H9 (cell line): ENCODE measurements at regions not wholly inside any gene's neighbourhood (a gene's known extent, or its start where the extent isn't known, plus 50 kb on each side); places are given as distances from the start of the nearest gene placed in this dataset.

Source experiments
- DNase-seq: peaks from one replicate; pipeline ENCODE4 v3.0.0-alpha.2; 2017
- H2AFZ ChIP-seq: one replicate; pipeline ENCODE4 v1.6.1; 2013; ENCODE audit warnings: mild to moderate bottlenecking, low read length, control low read depth, moderate library complexity
- H2AK5ac ChIP-seq: 2 replicates; pipeline ENCODE4 v1.6.1; 2013; ENCODE audit warnings: low read length, control low read depth, mixed read lengths; ENCODE audit not compliant: insufficient read length
- H2BK120ac ChIP-seq: one replicate; pipeline ENCODE4 v1.6.1; 2013; ENCODE audit warnings: low read depth, mild to moderate bottlenecking, low read length, control low read depth, inconsistent platforms; ENCODE audit not compliant: poor library complexity, severe bottlenecking
- H2BK12ac ChIP-seq: 2 replicates; pipeline ENCODE4 v1.6.1; 2013; ENCODE audit warnings: low read length, control low read depth, mixed read lengths, low read depth; ENCODE audit not compliant: insufficient read length
- H2BK15ac ChIP-seq: 2 replicates; pipeline ENCODE4 v1.6.1; 2013; ENCODE audit warnings: low read depth, low read length, control low read depth
- H2BK20ac ChIP-seq: one replicate; pipeline ENCODE4 v1.6.1; 2013; ENCODE audit warnings: low read depth, mild to moderate bottlenecking, low read length, control low read depth, inconsistent platforms; ENCODE audit not compliant: poor library complexity, severe bottlenecking
- H2BK5ac ChIP-seq: 2 replicates; pipeline ENCODE4 v1.6.1; 2013; ENCODE audit warnings: low read length, control low read depth, mixed read lengths; ENCODE audit not compliant: insufficient read length
- H3K14ac ChIP-seq: 2 replicates; pipeline ENCODE4 v1.6.1; 2013; ENCODE audit warnings: low read length, control low read depth; ENCODE audit not compliant: insufficient read depth
- H3K18ac ChIP-seq: 2 replicates; pipeline ENCODE4 v1.6.1; 2013; ENCODE audit warnings: low read depth, mild to moderate bottlenecking, mixed read lengths, low read length, control low read depth; ENCODE audit not compliant: insufficient read length
- H3K23ac ChIP-seq: 2 replicates; pipeline ENCODE4 v1.6.1; 2013; ENCODE audit warnings: low read length, control low read depth, mixed read lengths, low read depth; ENCODE audit not compliant: insufficient read length
- H3K23me2 ChIP-seq: 2 replicates; pipeline ENCODE4 v1.6.1; 2013; ENCODE audit warnings: low read depth, mild to moderate bottlenecking, mixed read lengths, low read length, control low read depth; ENCODE audit not compliant: insufficient read length, poor library complexity, severe bottlenecking
- H3K27ac ChIP-seq: 2 replicates; pipeline ENCODE4 v1.5.1; 2013; ENCODE audit warnings: low read length, control low read depth, mixed read lengths, low read depth; ENCODE audit not compliant: insufficient read length
- H3K27me3 ChIP-seq: 2 replicates; pipeline ENCODE4 v1.6.1; 2013; ENCODE audit warnings: low read length, control low read depth, inconsistent platforms; ENCODE audit not compliant: insufficient read depth
- H3K4ac ChIP-seq: 2 replicates; pipeline ENCODE4 v1.6.1; 2013; ENCODE audit warnings: low read depth, mild to moderate bottlenecking, control low read depth, inconsistent platforms, low read length, moderate library complexity
- H3K4me1 ChIP-seq: 2 replicates; pipeline ENCODE4 v1.6.1; 2013; ENCODE audit warnings: low read length, control low read depth, inconsistent platforms; ENCODE audit not compliant: insufficient read depth
- H3K4me2 ChIP-seq: 2 replicates; pipeline ENCODE4 v1.6.1; 2013; ENCODE audit warnings: low read length, control low read depth, mixed read lengths; ENCODE audit not compliant: insufficient read length, insufficient read depth
- H3K56ac ChIP-seq: 2 replicates; pipeline ENCODE4 v1.6.1; 2013; ENCODE audit warnings: low read depth, mild to moderate bottlenecking, mixed read lengths, low read length, control low read depth; ENCODE audit not compliant: insufficient read length
- H3K79me1 ChIP-seq: 2 replicates; pipeline ENCODE4 v1.6.1; 2013; ENCODE audit warnings: low read depth, mild to moderate bottlenecking, moderate library complexity, low read length, control low read depth, inconsistent platforms; ENCODE audit not compliant: insufficient read depth, poor library complexity, severe bottlenecking
- H3K79me2 ChIP-seq: 2 replicates; pipeline ENCODE4 v1.6.1; 2013; ENCODE audit warnings: low read length, control low read depth, inconsistent platforms; ENCODE audit not compliant: insufficient read depth
- H3K9ac ChIP-seq: 2 replicates; pipeline ENCODE4 v1.6.1; 2013; ENCODE audit warnings: low read length, control low read depth, mixed read lengths; ENCODE audit not compliant: insufficient read length; ENCODE audit errors: extremely low read depth
- H3K9me3 ChIP-seq: one replicate; pipeline ENCODE4 v1.6.1; 2013; ENCODE audit warnings: low read depth, low read length, inconsistent platforms; ENCODE audit not compliant: control insufficient read depth
- H3T11ph ChIP-seq: one replicate; pipeline ENCODE4 v1.6.1; 2013; ENCODE audit warnings: mild to moderate bottlenecking, low read length, control low read depth, inconsistent platforms
- H4K20me1 ChIP-seq: one replicate; pipeline ENCODE4 v1.6.1; 2013; ENCODE audit not compliant: control insufficient read depth, insufficient read length, insufficient read depth
- H4K5ac ChIP-seq: 2 replicates; pipeline ENCODE4 v1.6.1; 2013; ENCODE audit warnings: low read depth, mild to moderate bottlenecking, mixed read lengths, low read length, control low read depth; ENCODE audit not compliant: insufficient read length
- H4K8ac ChIP-seq: replicated peaks from 2 replicates; pipeline ENCODE4 v1.6.1; 2013; ENCODE audit warnings: low read length, control low read depth, mixed read lengths, low read depth; ENCODE audit not compliant: insufficient read length
- H4K91ac ChIP-seq: 2 replicates; pipeline ENCODE4 v1.6.1; 2013; ENCODE audit warnings: low read depth, mild to moderate bottlenecking, moderate library complexity, mixed read lengths, low read length, control low read depth; ENCODE audit not compliant: insufficient read length
- H3K27ac Mint-ChIP-seq, 3 experiments: 2 replicates in 2 of 3; 3 replicates in 1 of 3; pipeline ENCODE4 v1.8.0; 2020 to 2021; ENCODE audit warnings: mixed read lengths in 3 of 3, mild to moderate bottlenecking in 1 of 3, moderate library complexity in 1 of 3
- H3K27me3 Mint-ChIP-seq: 2 replicates; pipeline ENCODE4 v1.8.0; 2021; ENCODE audit warnings: low read depth, mild to moderate bottlenecking, moderate library complexity, mixed read lengths
- H3K36me3 Mint-ChIP-seq, 3 experiments: 2 replicates in 2 of 3; 3 replicates in 1 of 3; pipeline ENCODE4 v1.8.0; 2020 to 2021; ENCODE audit warnings: low read depth in 3 of 3, mixed read lengths in 3 of 3; ENCODE audit not compliant: insufficient read depth in 1 of 3
- H3K4me1 Mint-ChIP-seq, 2 experiments: 2 replicates each; pipeline ENCODE4 v1.8.0; 2020; ENCODE audit warnings: mixed read lengths in 2 of 2
- H3K4me3 Mint-ChIP-seq, 2 experiments: 2 replicates in 1 of 2; 3 replicates in 1 of 2; pipeline ENCODE4 v1.8.0; 2020 to 2021; ENCODE audit warnings: mild to moderate bottlenecking in 2 of 2, mixed read lengths in 2 of 2, moderate library complexity in 1 of 2
- H3K9me3 Mint-ChIP-seq, 2 experiments: 2 replicates in 1 of 2; 3 replicates in 1 of 2; pipeline ENCODE4 v1.8.0; 2020; ENCODE audit warnings: mild to moderate bottlenecking in 2 of 2, mixed read lengths in 2 of 2, moderate library complexity in 1 of 2
- CTCF ChIP-seq: fragments of 200-600 bp; sonication (generic); conservative IDR thresholded peaks from 3 replicates; pipeline ENCODE4 v1.8.0; 2021; ENCODE audit warnings: antibody characterized with exemption, mild to moderate bottlenecking
- WGBS: extraction: QIAGEN DNeasy Blood & Tissue Kit; methylation state at CpG from one replicate; pipeline ENCODE4 v1.1.7; 2013; ENCODE audit warnings: missing lambda C conversion rate, low lambda C conversion rate, mixed read lengths; ENCODE audit not compliant: insufficient read length; ENCODE audit errors: extremely low coverage; 5-methylcytosine and 5-hydroxymethylcytosine counted together

DNA sequence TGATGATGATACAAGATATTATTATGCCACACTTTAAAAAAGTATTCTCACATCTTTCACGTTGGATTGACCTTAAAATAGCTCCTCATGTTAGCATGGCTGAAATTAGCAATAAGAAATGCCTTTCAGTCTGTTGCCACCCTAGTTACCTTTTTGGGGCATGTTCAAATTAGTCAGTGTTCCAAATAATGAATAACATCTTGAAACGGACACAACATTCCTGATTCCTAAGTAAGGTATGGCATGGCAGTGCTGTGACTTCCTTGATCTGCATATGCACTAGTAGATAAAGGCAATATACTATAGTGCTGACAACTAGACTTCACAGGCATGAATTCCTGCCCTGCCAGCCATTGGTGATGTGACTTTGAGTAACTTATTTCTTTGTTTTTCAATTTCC lies 914.5 kb downstream of the METTL15 start:
- H3K9me3 ChIP-seq = no peaks in the 10 kb centered on the region
- H3K14ac ChIP-seq = no peak overlapping the region
- no peaks in the 10 kb centered on the region for H3K27me3 ChIP-seq
- H3K27ac Mint-ChIP-seq = no peak overlapping the region
- no peaks in the 10 kb centered on the region for H3K4me1 ChIP-seq
- H3K9ac ChIP-seq = no peak overlapping the region
- H4K91ac ChIP-seq = no peak overlapping the region
- no peak overlapping the region for H2BK5ac ChIP-seq
- peaks cover 5 to 17% of the 10 kb centered on the region in 2 experiments for H3K4me1 Mint-ChIP-seq
- H3K4me3 Mint-ChIP-seq = no peak overlapping the region
- no peak overlapping the region for H2BK12ac ChIP-seq
- H4K8ac ChIP-seq = no peak overlapping the region
- no peak overlapping the region for H2AK5ac ChIP-seq
- H3K79me2 ChIP-seq = no peaks in the 10 kb centered on the region
- no peak overlapping the region for H3K4me2 ChIP-seq
- no peaks in the 10 kb centered on the region for H4K20me1 ChIP-seq
- H2BK120ac ChIP-seq = no peak overlapping the region
- no peaks in the 10 kb centered on the region for H3K27me3 Mint-ChIP-seq
- H3K23me2 ChIP-seq = no peaks in the 10 kb centered on the region
- H2BK15ac ChIP-seq = no peak overlapping the region
- H3K23ac ChIP-seq = no peak overlapping the region
- no peaks in the 10 kb centered on the region for H3K79me1 ChIP-seq
- H3K4ac ChIP-seq = no peak overlapping the region
- no peak overlapping the region for H3K27ac ChIP-seq
- WGBS = no CpG with 5 or more reads among the region's 2 CpGs
- H3K18ac ChIP-seq = no peak overlapping the region
- no peak for TF ChIP-seq CTCF
- H3K56ac ChIP-seq = no peak overlapping the region
- H3K9me3 Mint-ChIP-seq = peaks cover 3 to 4% of the 10 kb centered on the region in 2 experiments; a peak in 4 of 5 replicates
- no peak overlapping the region for H2BK20ac ChIP-seq
- DNase-seq = no peak
- no peak overlapping the region for H2AFZ ChIP-seq
- H3T11ph ChIP-seq = no peak overlapping the region
- H3K36me3 Mint-ChIP-seq = peaks cover 0 to 3% (median 2%) of the 10 kb centered on the region in 3 experiments; a peak in 1 of 7 replicates
- H4K5ac ChIP-seq = no peak overlapping the region
